Parathyroid adenoma (tissue), 2 donors: ENCODE measurements at regions not wholly inside any gene's neighbourhood (a gene's known extent, or its start where the extent isn't known, plus 50 kb on each side); places are given as distances from the start of the nearest gene placed in this dataset.

Source experiments
- H2AFZ ChIP-seq: fragments of 300-600 bp; sonication (generic); one replicate; pipeline ENCODE4 v1.7.0; 2017; ENCODE audit warnings: antibody characterized with exemption, mild to moderate bottlenecking
- H3K27ac ChIP-seq: fragments of 300-600 bp; sonication (generic); one replicate; pipeline ENCODE4 v1.7.0; 2017
- H3K27me3 ChIP-seq: fragments of 300-600 bp; sonication (generic); one replicate; pipeline ENCODE4 v1.7.0; 2017; ENCODE audit warnings: low read length; ENCODE audit not compliant: control insufficient read depth, insufficient read depth
- H3K36me3 ChIP-seq: fragments of 300-600 bp; sonication (generic); one replicate; pipeline ENCODE4 v1.7.0; 2017; ENCODE audit warnings: low read length; ENCODE audit not compliant: control insufficient read depth, insufficient read depth
- H3K4me1 ChIP-seq: fragments of 300-600 bp; sonication (generic); one replicate; pipeline ENCODE4 v1.7.0; 2017; ENCODE audit warnings: control low read depth
- H3K4me2 ChIP-seq: fragments of 300-600 bp; sonication (generic); one replicate; pipeline ENCODE4 v1.7.0; 2017; ENCODE audit warnings: low read length
- H3K4me3 ChIP-seq: fragments of 300-600 bp; sonication (generic); one replicate; pipeline ENCODE4 v1.7.0; 2017; ENCODE audit warnings: low read depth, low read length
- H3K79me2 ChIP-seq: fragments of 300-600 bp; sonication (generic); one replicate; pipeline ENCODE4 v1.7.0; 2017; ENCODE audit warnings: control low read depth
- H3K9ac ChIP-seq: fragments of 300-600 bp; sonication (generic); one replicate; pipeline ENCODE4 v1.7.0; 2017; ENCODE audit warnings: mild to moderate bottlenecking
- H3K9me3 ChIP-seq: fragments of 300-600 bp; sonication (generic); one replicate; pipeline ENCODE4 v1.7.0; 2017; ENCODE audit warnings: low read length; ENCODE audit not compliant: control insufficient read depth
- CTCF ChIP-seq: fragments of 300-600 bp; sonication (generic); IDR thresholded peaks from one replicate; pipeline ENCODE4 v1.7.0; 2017; ENCODE audit warnings: antibody characterized with exemption, mild to moderate bottlenecking
- donor health status: primary hyperparathyroidism.

- Histone ChIP-seq H2AFZ (peak overlapping the region; percentile 76), H3K4me1 (peaks cover 56% of the 10 kb centered on the region), H3K9ac (peak overlapping the region; percentile 70), H3K27ac (peak overlapping the region; percentile 99), H3K36me3 (no peaks in the 10 kb centered on the region), H3K4me2 (peak overlapping the region; percentile 58), H3K4me3 (peak overlapping the region; percentile 51), H3K9me3 (peaks cover 2% of the 10 kb centered on the region), H3K27me3 (no peaks in the 10 kb centered on the region), H3K79me2 (no peaks in the 10 kb centered on the region)
- no peak for TF ChIP-seq CTCF
Measured at GRCh38 chr6:158868890-158869825, 50.0 kb upstream of the EZR start.
